Upper lobe of right lung (tissue), 1 donor: ENCODE measurements at regions not wholly inside any gene's neighbourhood (a gene's known extent, or its start where the extent isn't known, plus 50 kb on each side); places are given as distances from the start of the nearest gene placed in this dataset.
"Not testable (repeated sequence)": the region's sequence is repeated elsewhere in the genome, so short reads cannot be mapped to it uniquely, and the experiment has no call there.

Experiments
- ATAC-seq: fragments of 200-7000 bp; cut with Tn5 transposase; one replicate; pipeline ENCODE4 v1.9.1; 2020; ENCODE audit warnings: mild to moderate bottlenecking, moderate library complexity
- DNase-seq: peaks from one replicate; pipeline ENCODE4 v3.0.0-alpha.2; 2020
- H3K27ac ChIP-seq: fragments of 200-600 bp; one replicate; pipeline ENCODE4 v1.8.0; 2022
- H3K27me3 ChIP-seq: fragments of 200-600 bp; one replicate; pipeline ENCODE4 v1.8.0; 2022; ENCODE audit warnings: mild to moderate bottlenecking
- H3K36me3 ChIP-seq: fragments of 200-600 bp; one replicate; pipeline ENCODE4 v1.8.0; 2022
- H3K4me1 ChIP-seq: fragments of 200-600 bp; one replicate; pipeline ENCODE4 v1.8.0; 2022
- H3K4me3 ChIP-seq: fragments of 200-600 bp; one replicate; pipeline ENCODE4 v1.8.0; 2022; ENCODE audit warnings: mild to moderate bottlenecking
- H3K9me3 ChIP-seq: fragments of 200-600 bp; one replicate; pipeline ENCODE4 v1.8.0; 2022
- CTCF ChIP-seq: fragments of 200-600 bp; IDR thresholded peaks from one replicate; pipeline ENCODE4 v1.8.0; 2022; ENCODE audit warnings: antibody characterized with exemption
- intact Hi-C: fragments of 100-400 bp; cut with DNase I; formaldehyde crosslinking; loops from one replicate; pipeline ENCODE4 v1.11.0; 2022
- donor health status: DM: no; HTN: yes; CAD: no; lungs with severe emphysema.

GRCh38 chr17:47066841-47067682, 88.0 kb upstream of the RPRML start:
- H3K9me3 ChIP-seq: no peaks in the 10 kb centered on the region
- H3K27ac ChIP-seq: peak overlapping the region; percentile 95
- peak overlapping the region; percentile 82 for H3K4me3 ChIP-seq
- no peaks in the 10 kb centered on the region for H3K4me1 ChIP-seq
- H3K36me3 ChIP-seq: no peaks in the 10 kb centered on the region
- TF ChIP-seq CTCF: no peak
- ATAC-seq (peak; percentile 99), DNase-seq (peak; percentile 87)
- H3K27me3 ChIP-seq: no peaks in the 10 kb centered on the region
- intact Hi-C loops: no loop called here

DNA sequence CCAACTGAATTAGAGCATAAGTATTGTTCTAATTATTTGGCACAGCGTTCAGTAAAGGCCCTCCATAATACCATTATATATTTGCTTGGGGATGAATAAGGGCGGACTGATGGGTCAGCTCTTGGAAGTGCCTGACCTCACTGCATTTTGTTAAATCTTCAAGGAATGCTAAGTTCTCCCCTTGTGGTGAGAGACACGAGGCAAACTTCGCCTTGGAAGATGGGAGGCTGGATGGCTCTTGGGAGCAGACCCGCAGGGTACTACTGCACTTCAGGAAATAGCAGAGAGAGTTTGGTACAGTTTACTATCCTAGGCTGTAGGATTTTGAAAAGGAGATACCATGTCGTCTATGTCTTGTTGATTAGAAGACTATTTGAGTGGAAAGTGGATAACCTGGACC, 87.0 kb upstream of the RPRML start:
- TF ChIP-seq CTCF: no peak
- no peaks in the 10 kb centered on the region for H3K36me3 ChIP-seq

DNA sequence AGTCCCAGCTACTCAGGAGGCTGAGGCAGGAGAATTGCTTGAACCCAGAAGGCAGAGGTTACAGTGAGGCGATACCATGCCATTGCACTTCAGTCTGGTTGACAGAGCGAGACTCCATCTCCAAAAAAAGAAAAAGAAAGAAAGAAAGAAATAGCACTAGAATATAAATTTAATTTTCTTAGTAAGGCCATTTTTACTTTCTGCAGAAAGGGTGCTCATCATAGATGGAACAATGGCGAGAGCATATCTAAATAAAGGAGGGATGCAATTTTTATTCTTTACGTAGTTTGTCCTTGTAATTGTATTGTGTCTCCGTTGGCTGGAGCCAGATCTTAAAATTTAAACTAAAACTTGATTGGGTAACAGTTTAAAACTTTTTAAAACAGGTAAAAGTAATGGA, 85.6 kb upstream of the RPRML start:
- no peak for DNase-seq
- Histone ChIP-seq H3K27me3 (no peaks in the 10 kb centered on the region), H3K36me3 (no peaks in the 10 kb centered on the region), H3K4me3 (no peak overlapping the region), H3K27ac (no peak overlapping the region), H3K9me3 (no peaks in the 10 kb centered on the region), H3K4me1 (no peaks in the 10 kb centered on the region)
- ATAC-seq: no peak
- intact Hi-C loops: no loop called here
- TF ChIP-seq CTCF: no peak

More for the DNA sequence above, 87.0 kb upstream of the RPRML start:
- DNase-seq: no peak
- no peak overlapping the region for H3K27ac ChIP-seq
- H3K27me3 ChIP-seq: no peaks in the 10 kb centered on the region
- ATAC-seq: no peak
- H3K4me3 ChIP-seq: no peak overlapping the region
- H3K4me1 ChIP-seq: no peaks in the 10 kb centered on the region
- no peaks in the 10 kb centered on the region for H3K9me3 ChIP-seq
- intact Hi-C loops: no loop called here

DNA sequence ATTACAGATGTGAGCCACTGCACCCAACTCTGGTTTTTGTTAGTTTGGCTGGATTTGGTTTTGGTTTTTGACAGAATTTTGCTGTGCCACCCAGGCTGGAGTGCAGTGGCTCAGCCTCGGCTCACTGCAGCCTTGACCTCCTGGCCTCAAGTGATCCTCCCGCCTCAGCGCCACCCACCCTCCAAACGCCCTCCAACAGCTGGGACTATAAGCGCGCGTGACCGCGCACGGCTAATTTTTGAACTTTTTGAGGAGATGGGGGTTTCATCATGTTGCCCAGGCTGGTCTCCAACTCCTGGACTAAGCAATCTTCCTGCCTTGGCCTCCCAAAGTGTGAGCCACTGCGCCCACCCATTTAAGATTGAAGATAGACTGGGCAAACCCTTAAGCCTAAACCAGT, 84.4 kb upstream of the RPRML start:
- Histone ChIP-seq H3K27ac (no peak overlapping the region), H3K4me3 (no peak overlapping the region), H3K9me3 (no peaks in the 10 kb centered on the region), H3K4me1 (no peaks in the 10 kb centered on the region), H3K27me3 (no peaks in the 10 kb centered on the region), H3K36me3 (no peaks in the 10 kb centered on the region)
- intact Hi-C loops: no loop called here
- DNase-seq (no peak), ATAC-seq (no peak)
- no peak for TF ChIP-seq CTCF

GRCh38 chr17:47062851-47063250, 83.8 kb upstream of the RPRML start:
- ATAC-seq, intact Hi-C loops, H3K4me3 ChIP-seq: not testable (repeated sequence)

GRCh38 chr17:47060005-47060404, 81.0 kb upstream of the RPRML start:
- intact Hi-C loops, H3K27ac ChIP-seq: not testable (repeated sequence)

More at GRCh38 chr17:47062851-47063250, 83.8 kb upstream of the RPRML start:
- DNase-seq, H3K4me1 ChIP-seq, H3K36me3 ChIP-seq, H3K27me3 ChIP-seq, H3K27ac ChIP-seq, H3K9me3 ChIP-seq: not testable (repeated sequence)

More at GRCh38 chr17:47060005-47060404, 81.0 kb upstream of the RPRML start:
- H3K36me3 ChIP-seq, H3K9me3 ChIP-seq, H3K4me3 ChIP-seq, H3K27me3 ChIP-seq, H3K4me1 ChIP-seq, DNase-seq, ATAC-seq: not testable (repeated sequence)
